ENCODE measurements at regions not wholly inside any gene's neighbourhood (a gene's known extent, or its start where the extent isn't known, plus 50 kb on each side); places are given as distances from the start of the nearest gene placed in this dataset.

GRCh38 chr14:76320975-76321374 lies 55.0 kb upstream of the ESRRB start:
- H3K36me3 ChIP-seq (ENCODE audit: insufficient read depth, low read length), result no peaks in the 10 kb centered on the region
- ChIA-PET POLR2A (no interaction called here), CTCF (ENCODE audit: unreplicated experiment) (no interaction called here)
- no peaks in the 10 kb centered on the region for H4K20me1 ChIP-seq (ENCODE audit: insufficient read depth, low read length)
- no peak overlapping the region for H3K27ac ChIP-seq (ENCODE audit: low read depth, low read length, poor library complexity, severe bottlenecking)
- DNase-seq (ENCODE audit: low spot score), result no peak
- TF ChIP-seq EZH2phosphoT487 (IDR thresholded peaks at IDR 0.05; ENCODE audit: borderline replicate concordance, low read depth, low read length), result no peak
- TF ChIP-seq CTCF (conservative IDR thresholded peaks at IDR 0.05; ENCODE audit: low read length), result no peak
- no peaks in the 10 kb centered on the region for H3K9me2 ChIP-seq (ENCODE audit: insufficient read depth, low read length)
- intact Hi-C loops (cut with micrococcal nuclease; ENCODE audit: unreplicated experiment), result no loop called here
- H3K79me2 ChIP-seq (ENCODE audit: insufficient read depth, low read depth, low read length), result no peaks in the 10 kb centered on the region
- H3K4me1 ChIP-seq (ENCODE audit: insufficient read depth, low read length, poor library complexity, severe bottlenecking), result no peaks in the 10 kb centered on the region
- no peak overlapping the region for H3K4me2 ChIP-seq (ENCODE audit: low read length)
- H2AFZ ChIP-seq (ENCODE audit: low read length), result no peak overlapping the region
- no peak overlapping the region for H3K4me3 ChIP-seq (ENCODE audit: low read depth, low read length, poor library complexity, severe bottlenecking)
- BruUV-seq (replicated peaks), result no TSS peak
- H3K9me3 ChIP-seq (ENCODE audit: low read length), result no peaks in the 10 kb centered on the region

DNA sequence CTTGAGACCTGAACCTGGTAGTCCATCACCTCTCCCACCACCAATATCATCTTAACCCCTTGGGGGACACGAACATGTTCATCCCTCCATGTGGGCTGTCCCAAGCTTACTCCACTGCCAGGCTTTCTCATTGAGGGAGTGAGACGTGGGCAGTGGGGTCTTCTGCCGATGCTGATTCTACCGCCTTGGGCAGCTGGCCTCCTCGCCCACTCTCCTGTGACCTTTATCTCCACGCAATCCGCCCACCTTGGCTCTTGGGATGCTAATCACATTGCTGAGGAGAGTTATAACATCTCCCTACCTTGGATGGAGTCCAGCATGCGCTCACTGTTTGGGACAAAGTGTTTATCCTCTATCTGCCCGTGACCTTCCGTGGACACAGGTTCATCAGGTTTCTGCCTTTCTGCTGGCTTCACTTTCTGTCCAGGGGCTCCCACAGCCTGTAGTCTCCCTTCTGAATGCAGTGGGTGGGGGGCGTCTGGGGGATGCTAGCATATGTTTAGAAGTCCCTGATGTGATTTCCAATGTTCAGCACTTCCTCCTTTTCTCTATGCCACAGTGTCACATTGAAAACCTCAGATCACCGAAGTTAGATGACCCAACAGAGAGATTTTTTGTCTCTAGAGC lies 53.2 kb upstream of the ESRRB start:
- intact Hi-C loops (cut with micrococcal nuclease; ENCODE audit: unreplicated experiment), result no loop called here
- Histone ChIP-seq H3K9me2 (ENCODE audit: insufficient read depth, low read length) (no peaks in the 10 kb centered on the region), H3K4me1 (ENCODE audit: insufficient read depth, low read length, poor library complexity, severe bottlenecking) (no peaks in the 10 kb centered on the region), H3K36me3 (ENCODE audit: insufficient read depth, low read length) (no peaks in the 10 kb centered on the region), H4K20me1 (ENCODE audit: insufficient read depth, low read length) (no peaks in the 10 kb centered on the region), H2AFZ (ENCODE audit: low read length) (no peak overlapping the region), H3K4me2 (ENCODE audit: low read length) (no peak overlapping the region), H3K27ac (ENCODE audit: low read depth, low read length, poor library complexity, severe bottlenecking) (no peak overlapping the region), H3K4me3 (ENCODE audit: low read depth, low read length, poor library complexity, severe bottlenecking) (no peak overlapping the region), H3K79me2 (ENCODE audit: insufficient read depth, low read depth, low read length) (no peaks in the 10 kb centered on the region), H3K9me3 (ENCODE audit: low read length) (no peaks in the 10 kb centered on the region)
- ChIA-PET CTCF (ENCODE audit: unreplicated experiment) (no interaction called here), POLR2A (no interaction called here)
- no TSS peak for BruUV-seq (replicated peaks)
- DNase-seq (ENCODE audit: low spot score), result no peak
- TF ChIP-seq CTCF (conservative IDR thresholded peaks at IDR 0.05; ENCODE audit: low read length) (no peak), EZH2phosphoT487 (IDR thresholded peaks at IDR 0.05; ENCODE audit: borderline replicate concordance, low read depth, low read length) (no peak)

DNA sequence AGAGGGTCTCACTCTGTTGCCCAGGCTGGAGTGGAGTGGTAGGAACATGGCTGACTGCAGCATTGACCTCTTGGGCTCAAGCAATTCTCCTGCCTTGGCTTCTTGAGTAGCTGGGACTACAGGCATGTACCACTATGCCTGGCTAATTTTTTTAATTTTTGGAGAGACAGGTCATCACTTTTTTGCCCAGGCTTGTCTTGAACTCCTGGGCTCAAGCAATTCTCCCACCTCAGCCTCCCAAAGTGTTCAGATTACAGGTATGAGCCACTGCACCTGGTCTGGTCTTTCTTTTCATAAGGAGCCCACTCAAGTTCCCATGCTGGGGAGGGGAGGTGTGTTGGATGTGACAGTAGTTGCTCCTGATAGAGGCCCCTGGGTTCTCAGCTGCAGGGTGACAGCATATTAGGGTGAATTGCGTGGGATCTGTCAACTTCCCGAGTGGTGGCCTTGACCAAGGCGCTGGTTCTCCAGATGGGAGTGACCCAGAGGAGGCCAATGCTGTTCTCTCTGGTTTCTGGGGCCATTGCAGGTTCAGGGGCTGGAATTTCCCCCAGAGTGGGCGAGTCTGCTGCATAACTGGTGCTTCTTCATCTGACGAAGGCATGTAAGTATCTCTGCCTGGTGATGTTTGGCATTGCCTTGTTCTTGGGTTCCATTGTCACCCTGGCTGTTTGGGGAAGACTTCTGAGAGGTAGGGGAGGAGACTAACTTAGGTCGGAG lies 52.4 kb upstream of the ESRRB start:
- H4K20me1 ChIP-seq (ENCODE audit: insufficient read depth, low read length), result no peaks in the 10 kb centered on the region
- POLR2A ChIA-PET, result no interaction called here
- no peak for DNase-seq (ENCODE audit: low spot score)
- BruUV-seq (replicated peaks), result no TSS peak
- CTCF ChIA-PET (ENCODE audit: unreplicated experiment), result no interaction called here
- H3K27ac ChIP-seq (ENCODE audit: low read depth, low read length, poor library complexity, severe bottlenecking), result no peak overlapping the region
- H3K9me3 ChIP-seq (ENCODE audit: low read length), result no peaks in the 10 kb centered on the region
- no peak overlapping the region for H3K4me3 ChIP-seq (ENCODE audit: low read depth, low read length, poor library complexity, severe bottlenecking)
- TF ChIP-seq EZH2phosphoT487 (IDR thresholded peaks at IDR 0.05; ENCODE audit: borderline replicate concordance, low read depth, low read length), result no peak
- TF ChIP-seq CTCF (conservative IDR thresholded peaks at IDR 0.05; ENCODE audit: low read length), result no peak
- H2AFZ ChIP-seq (ENCODE audit: low read length), result no peak overlapping the region
- intact Hi-C loops (cut with micrococcal nuclease; ENCODE audit: unreplicated experiment), result no loop called here
- no peaks in the 10 kb centered on the region for H3K79me2 ChIP-seq (ENCODE audit: insufficient read depth, low read depth, low read length)
- no peaks in the 10 kb centered on the region for H3K36me3 ChIP-seq (ENCODE audit: insufficient read depth, low read length)
- no peak overlapping the region for H3K4me2 ChIP-seq (ENCODE audit: low read length)
- H3K9me2 ChIP-seq (ENCODE audit: insufficient read depth, low read length), result no peaks in the 10 kb centered on the region
- H3K4me1 ChIP-seq (ENCODE audit: insufficient read depth, low read length, poor library complexity, severe bottlenecking), result no peaks in the 10 kb centered on the region

Measured in OCI-LY7 (cell line).